Nephron (organoid): ENCODE measurements at regions not wholly inside any gene's neighbourhood (a gene's known extent, or its start where the extent isn't known, plus 50 kb on each side); places are given as distances from the start of the nearest gene placed in this dataset.

Source experiments
- H3K27ac Mint-ChIP-seq, 3 experiments: 2 replicates each; pipeline ENCODE4 v1.8.0; 2020; ENCODE audit warnings: mixed read lengths in 3 of 3, mild to moderate bottlenecking in 2 of 3, moderate library complexity in 1 of 3
- H3K27me3 Mint-ChIP-seq: 2 replicates; pipeline ENCODE4 v1.8.0; 2021; ENCODE audit warnings: low read depth, mild to moderate bottlenecking, moderate library complexity, mixed read lengths
- H3K36me3 Mint-ChIP-seq: 2 replicates; pipeline ENCODE4 v1.8.0; 2020; ENCODE audit warnings: low read depth, mixed read lengths
- H3K4me1 Mint-ChIP-seq: 2 replicates; pipeline ENCODE4 v1.8.0; 2020; ENCODE audit warnings: mixed read lengths
- H3K4me3 Mint-ChIP-seq, 3 experiments: 2 replicates each; pipeline ENCODE4 v1.8.0; 2020; ENCODE audit warnings: mild to moderate bottlenecking in 3 of 3, mixed read lengths in 3 of 3, moderate library complexity in 2 of 3
- H3K9me3 Mint-ChIP-seq: 2 replicates; pipeline ENCODE4 v1.8.0; 2020; ENCODE audit warnings: mixed read lengths
- TF ChIP-seq, protein P1 (sequence below), 3 experiments: fragments of 200-600 bp; sonication (generic); IDR thresholded peaks; one replicate each; pipeline ENCODE4 v1.5.0; 2021; ENCODE audit warnings: antibody characterized with exemption in 3 of 3; ENCODE audit not compliant: unreplicated experiment in 3 of 3

DNA sequence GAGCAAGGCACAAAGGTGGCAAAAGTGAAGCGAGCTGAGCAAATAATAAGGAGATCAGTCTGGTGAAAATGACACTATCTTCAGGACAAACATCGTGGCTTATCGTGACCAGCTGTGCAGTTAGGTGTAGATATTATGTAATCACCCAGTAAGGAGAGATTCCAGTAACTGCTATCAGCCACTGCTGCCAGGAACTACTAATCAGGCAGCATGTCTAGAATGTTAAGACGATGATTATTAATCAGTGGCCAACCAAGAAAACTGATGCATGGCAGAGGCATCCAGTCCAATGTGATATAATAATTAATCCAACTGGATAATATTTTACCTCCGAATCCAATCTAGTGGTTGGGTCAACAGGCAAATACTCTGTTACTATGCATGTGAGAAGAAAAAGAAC lies 252.7 kb upstream of the ZPLD1 start:
- Mint-ChIP-seq H3K27ac (no peak overlapping the region), H3K4me1 (peaks cover 12% of the 10 kb centered on the region), H3K27me3 (no peaks in the 10 kb centered on the region), H3K9me3 (peaks cover 3% of the 10 kb centered on the region), H3K4me3 (no peak overlapping the region), H3K36me3 (no peaks in the 10 kb centered on the region)
- TF ChIP-seq, protein P1, sequence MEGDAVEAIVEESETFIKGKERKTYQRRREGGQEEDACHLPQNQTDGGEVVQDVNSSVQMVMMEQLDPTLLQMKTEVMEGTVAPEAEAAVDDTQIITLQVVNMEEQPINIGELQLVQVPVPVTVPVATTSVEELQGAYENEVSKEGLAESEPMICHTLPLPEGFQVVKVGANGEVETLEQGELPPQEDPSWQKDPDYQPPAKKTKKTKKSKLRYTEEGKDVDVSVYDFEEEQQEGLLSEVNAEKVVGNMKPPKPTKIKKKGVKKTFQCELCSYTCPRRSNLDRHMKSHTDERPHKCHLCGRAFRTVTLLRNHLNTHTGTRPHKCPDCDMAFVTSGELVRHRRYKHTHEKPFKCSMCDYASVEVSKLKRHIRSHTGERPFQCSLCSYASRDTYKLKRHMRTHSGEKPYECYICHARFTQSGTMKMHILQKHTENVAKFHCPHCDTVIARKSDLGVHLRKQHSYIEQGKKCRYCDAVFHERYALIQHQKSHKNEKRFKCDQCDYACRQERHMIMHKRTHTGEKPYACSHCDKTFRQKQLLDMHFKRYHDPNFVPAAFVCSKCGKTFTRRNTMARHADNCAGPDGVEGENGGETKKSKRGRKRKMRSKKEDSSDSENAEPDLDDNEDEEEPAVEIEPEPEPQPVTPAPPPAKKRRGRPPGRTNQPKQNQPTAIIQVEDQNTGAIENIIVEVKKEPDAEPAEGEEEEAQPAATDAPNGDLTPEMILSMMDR (IDR thresholded peaks at IDR 0.05; ENCODE audit: unreplicated experiment in 3 of 3): no peak

- peaks cover 3% of the 10 kb centered on the region for H3K9me3 Mint-ChIP-seq
- no peak overlapping the region for H3K27ac Mint-ChIP-seq
- no peaks in the 10 kb centered on the region for H3K36me3 Mint-ChIP-seq
- H3K4me1 Mint-ChIP-seq: peaks cover 12% of the 10 kb centered on the region
- H3K4me3 Mint-ChIP-seq: no peak overlapping the region
- TF ChIP-seq, protein P1 (IDR thresholded peaks at IDR 0.05; ENCODE audit: unreplicated experiment in 3 of 3): no peak
- H3K27me3 Mint-ChIP-seq: no peaks in the 10 kb centered on the region
Observed at GRCh38 chr3:102183186-102183585, 251.6 kb upstream of the ZPLD1 start.

DNA sequence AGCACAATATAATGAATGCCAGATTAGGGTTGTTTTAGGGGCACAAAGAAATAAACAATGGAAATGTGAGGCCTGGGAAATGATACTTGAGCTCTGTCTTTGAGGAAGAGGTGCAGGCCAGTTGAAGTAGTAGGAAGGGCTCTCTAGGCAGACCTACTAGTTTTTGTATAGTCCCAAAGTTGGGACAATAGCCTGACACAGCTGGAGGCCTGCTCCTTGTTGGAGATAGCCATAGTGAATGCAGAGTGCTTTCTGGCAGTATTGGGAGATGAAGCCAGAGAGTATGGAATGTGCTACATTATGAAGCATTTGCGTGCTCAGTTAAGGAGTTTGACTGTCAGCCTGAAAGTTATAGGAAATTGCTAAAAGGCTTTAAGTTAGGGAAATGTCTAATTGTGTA lies 251.2 kb upstream of the ZPLD1 start:
- Mint-ChIP-seq H3K27ac (no peak overlapping the region), H3K27me3 (no peaks in the 10 kb centered on the region), H3K36me3 (no peaks in the 10 kb centered on the region), H3K4me1 (peaks cover 12% of the 10 kb centered on the region), H3K4me3 (no peak overlapping the region), H3K9me3 (peaks cover 3% of the 10 kb centered on the region)
- TF ChIP-seq, protein P1 (IDR thresholded peaks at IDR 0.05; ENCODE audit: unreplicated experiment in 3 of 3): no peak

DNA sequence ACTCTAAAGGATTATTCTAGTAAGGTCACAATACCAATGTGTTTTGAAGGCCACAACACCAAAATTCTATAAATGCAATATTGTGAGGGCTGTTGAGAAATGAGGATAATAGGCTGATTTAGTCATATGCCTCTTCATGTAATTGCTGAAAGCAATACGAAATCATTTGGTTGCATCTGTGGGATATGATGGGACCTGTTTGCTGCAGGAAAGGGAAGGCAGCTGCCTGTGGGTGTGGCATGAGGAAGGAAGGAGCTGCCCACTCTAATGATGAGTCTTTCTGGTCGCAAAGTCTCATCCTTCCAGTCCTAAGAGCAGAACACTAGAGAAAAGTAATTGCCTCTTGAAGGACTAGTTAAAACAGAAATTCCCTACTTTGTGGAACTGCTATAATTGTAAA lies 245.3 kb upstream of the ZPLD1 start:
- peaks cover 4% of the 10 kb centered on the region for H3K27me3 Mint-ChIP-seq
- TF ChIP-seq, protein P1 (IDR thresholded peaks at IDR 0.05; ENCODE audit: unreplicated experiment in 3 of 3): no peak
- no peaks in the 10 kb centered on the region for H3K36me3 Mint-ChIP-seq
- no peak overlapping the region for H3K4me3 Mint-ChIP-seq
- H3K27ac Mint-ChIP-seq: no peak overlapping the region
- H3K4me1 Mint-ChIP-seq: no peaks in the 10 kb centered on the region
- peaks cover 3% of the 10 kb centered on the region for H3K9me3 Mint-ChIP-seq

- peaks cover 3% of the 10 kb centered on the region for H3K9me3 Mint-ChIP-seq
- no peaks in the 10 kb centered on the region for H3K4me1 Mint-ChIP-seq
- TF ChIP-seq, protein P1 (IDR thresholded peaks at IDR 0.05; ENCODE audit: unreplicated experiment in 3 of 3): no peak
- no peaks in the 10 kb centered on the region for H3K36me3 Mint-ChIP-seq
- peaks cover 4% of the 10 kb centered on the region for H3K27me3 Mint-ChIP-seq
- H3K4me3 Mint-ChIP-seq: no peak overlapping the region
- no peak overlapping the region for H3K27ac Mint-ChIP-seq
Observed at GRCh38 chr3:102189956-102190723, 244.7 kb upstream of the ZPLD1 start.

DNA sequence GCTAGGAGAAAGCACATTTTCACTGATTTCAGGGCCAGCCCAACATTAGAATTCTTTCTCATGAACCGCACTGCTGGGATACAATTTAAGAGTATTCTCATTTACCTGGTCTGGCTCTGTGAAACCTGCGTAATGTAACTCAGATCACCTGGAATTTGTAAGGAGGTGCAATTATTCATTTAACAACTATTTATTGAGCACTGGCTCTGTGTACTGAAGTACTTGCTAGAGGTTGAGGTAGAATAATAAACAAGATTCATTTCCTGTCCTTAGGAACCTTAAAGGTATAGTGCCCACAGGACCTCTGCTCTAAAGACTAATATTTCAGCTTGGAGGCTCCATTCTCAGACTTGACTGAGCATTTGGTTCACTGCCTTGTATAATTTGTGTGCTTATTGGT lies 242.2 kb upstream of the ZPLD1 start:
- Mint-ChIP-seq H3K36me3 (no peaks in the 10 kb centered on the region), H3K4me3 (no peak overlapping the region), H3K27ac (no peak overlapping the region), H3K4me1 (no peaks in the 10 kb centered on the region), H3K27me3 (peaks cover 4% of the 10 kb centered on the region), H3K9me3 (no peaks in the 10 kb centered on the region)
- TF ChIP-seq, protein P1 (IDR thresholded peaks at IDR 0.05; ENCODE audit: unreplicated experiment in 3 of 3): no peak
